ENCODE measurements at regions not wholly inside any gene's neighbourhood (a gene's known extent, or its start where the extent isn't known, plus 50 kb on each side); places are given as distances from the start of the nearest gene placed in this dataset.

- TF ChIP-seq CTCF (IDR thresholded peaks at IDR 0.05; ENCODE audit: insufficient read depth, low read length, poor library complexity, severe bottlenecking) (no peak), EZH2phosphoT487 (conservative IDR thresholded peaks at IDR 0.05; ENCODE audit: low read length) (no peak)
Observed at GRCh38 chr13:79794931-79795330, 314.0 kb downstream of the NDFIP2 start.

Measured in SU-DHL-6 (cell line).